Omental fat pad (tissue), 3 donors: ENCODE measurements at regions not wholly inside any gene's neighbourhood (a gene's known extent, or its start where the extent isn't known, plus 50 kb on each side); places are given as distances from the start of the nearest gene placed in this dataset.

ENCODE experiments used
- ATAC-seq: fragments of 150-250 bp; one replicate; pipeline ENCODE4 v1.9.1; 2016; ENCODE audit warnings: mild to moderate bottlenecking, moderate library complexity; ENCODE audit not compliant: low FRiP score
- DNase-seq: peaks from one replicate; pipeline ENCODE4 v3.0.0-alpha.2; 2019; ENCODE audit warnings: low spot score
- CTCF ChIP-seq, 3 donors: fragments of 450-650 bp; IDR thresholded peaks; one replicate each; pipeline ENCODE4 v1.5.1; 2016 to 2017; ENCODE audit warnings: antibody characterized with exemption in 3 of 3, mild to moderate bottlenecking in 3 of 3, moderate library complexity in 2 of 3

GRCh38 chr15:79190093-79190492 lies 92.4 kb upstream of the ANKRD34C start:
- TF ChIP-seq CTCF (IDR thresholded peaks at IDR 0.05) = no peak
- no peak for ATAC-seq

GRCh38 chr15:79186616-79187015 lies 95.9 kb upstream of the ANKRD34C start:
- DNase-seq (no peak), ATAC-seq (no peak)

More at GRCh38 chr15:79190093-79190492, 92.4 kb upstream of the ANKRD34C start:
- no peak for DNase-seq

GRCh38 chr15:79185199-79185598 lies 94.6 kb upstream of the RASGRF1 start:
- ATAC-seq (no peak), DNase-seq (no peak)
- TF ChIP-seq CTCF (IDR thresholded peaks at IDR 0.05) = no peak

More at GRCh38 chr15:79186616-79187015, 95.9 kb upstream of the ANKRD34C start:
- TF ChIP-seq CTCF (IDR thresholded peaks at IDR 0.05) = no peak

- no peak for ATAC-seq
- DNase-seq = peak; percentile 90
- TF ChIP-seq CTCF (IDR thresholded peaks at IDR 0.05) = peak in 2 of 3 donors; percentile 60 to 93
Measured at GRCh38 chr15:79184465-79184892, 93.9 kb upstream of the RASGRF1 start.

- DNase-seq (no peak), ATAC-seq (no peak)
- no peak for TF ChIP-seq CTCF (IDR thresholded peaks at IDR 0.05)
Measured at GRCh38 chr15:79180318-79180717, 89.7 kb upstream of the RASGRF1 start.

- DNase-seq (no peak), ATAC-seq (no peak)
- no peak for TF ChIP-seq CTCF (IDR thresholded peaks at IDR 0.05)
Measured at GRCh38 chr15:79179597-79179996, 89.0 kb upstream of the RASGRF1 start.

- TF ChIP-seq CTCF (IDR thresholded peaks at IDR 0.05) = no peak
- ATAC-seq = no peak
- no peak for DNase-seq
Measured at GRCh38 chr15:79179108-79179561, 88.6 kb upstream of the RASGRF1 start.
